ENCODE measurements at regions not wholly inside any gene's neighbourhood (a gene's known extent, or its start where the extent isn't known, plus 50 kb on each side); places are given as distances from the start of the nearest gene placed in this dataset.
A peak's percentile ranks its signal among the peaks of the same experiment; 100 is the strongest.

DNA sequence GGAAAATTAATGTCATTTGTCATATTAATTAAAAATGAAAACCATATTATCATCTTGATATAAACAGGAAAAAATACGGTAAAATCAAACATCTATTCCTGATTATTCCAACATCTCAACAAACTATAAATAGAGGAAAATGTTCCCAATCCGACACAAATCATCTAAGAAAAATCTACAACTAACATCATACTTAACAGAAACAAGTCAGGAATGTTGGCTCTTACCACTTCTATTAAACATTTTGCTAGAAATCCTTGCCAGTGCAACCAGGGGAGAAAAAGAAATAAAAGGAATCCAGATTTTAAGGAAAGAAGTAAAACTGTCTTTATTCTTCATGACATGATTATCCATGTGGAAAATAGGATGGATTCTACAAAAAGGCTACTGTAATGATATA lies 77.0 kb upstream of the IRF2BP2 start:
- Histone ChIP-seq H3K27me3 (ENCODE audit: control insufficient read depth, insufficient read depth, low read length) (no peaks in the 10 kb centered on the region), H3K4me3 (ENCODE audit: low read depth, low read length) (no peak overlapping the region), H3K36me3 (ENCODE audit: control insufficient read depth, insufficient read depth, low read length) (no peaks in the 10 kb centered on the region)
- DNase-seq (ENCODE audit: low read depth): no peak
- CTCF ChIA-PET: no interaction called here
- TF ChIP-seq, protein P1, sequence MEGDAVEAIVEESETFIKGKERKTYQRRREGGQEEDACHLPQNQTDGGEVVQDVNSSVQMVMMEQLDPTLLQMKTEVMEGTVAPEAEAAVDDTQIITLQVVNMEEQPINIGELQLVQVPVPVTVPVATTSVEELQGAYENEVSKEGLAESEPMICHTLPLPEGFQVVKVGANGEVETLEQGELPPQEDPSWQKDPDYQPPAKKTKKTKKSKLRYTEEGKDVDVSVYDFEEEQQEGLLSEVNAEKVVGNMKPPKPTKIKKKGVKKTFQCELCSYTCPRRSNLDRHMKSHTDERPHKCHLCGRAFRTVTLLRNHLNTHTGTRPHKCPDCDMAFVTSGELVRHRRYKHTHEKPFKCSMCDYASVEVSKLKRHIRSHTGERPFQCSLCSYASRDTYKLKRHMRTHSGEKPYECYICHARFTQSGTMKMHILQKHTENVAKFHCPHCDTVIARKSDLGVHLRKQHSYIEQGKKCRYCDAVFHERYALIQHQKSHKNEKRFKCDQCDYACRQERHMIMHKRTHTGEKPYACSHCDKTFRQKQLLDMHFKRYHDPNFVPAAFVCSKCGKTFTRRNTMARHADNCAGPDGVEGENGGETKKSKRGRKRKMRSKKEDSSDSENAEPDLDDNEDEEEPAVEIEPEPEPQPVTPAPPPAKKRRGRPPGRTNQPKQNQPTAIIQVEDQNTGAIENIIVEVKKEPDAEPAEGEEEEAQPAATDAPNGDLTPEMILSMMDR (IDR thresholded peaks at IDR 0.05; ENCODE audit: insufficient read depth, low read depth, low read length): no peak
- POLR2A ChIA-PET: no interaction called here

DNA sequence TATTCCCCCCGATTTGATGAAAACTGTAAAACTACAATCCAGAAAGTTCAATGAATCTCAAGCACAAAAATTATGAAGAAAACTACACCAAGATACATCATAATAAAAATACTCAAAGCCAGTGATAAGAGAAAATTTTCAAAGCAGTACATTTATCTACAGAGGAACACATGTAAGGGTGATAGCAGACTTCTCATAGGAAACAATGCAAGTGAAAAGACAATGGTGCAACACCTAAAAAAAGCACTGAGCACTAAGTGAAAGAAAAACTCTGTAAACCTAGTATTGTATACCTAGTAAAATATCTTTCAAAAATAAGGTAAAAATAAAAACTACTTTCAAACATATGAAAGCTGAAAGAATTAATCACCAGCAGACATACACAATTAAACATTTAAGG lies 76.1 kb upstream of the IRF2BP2 start:
- POLR2A ChIA-PET: no interaction called here
- Histone ChIP-seq H3K4me3 (ENCODE audit: low read depth, low read length) (no peak overlapping the region), H3K27me3 (ENCODE audit: control insufficient read depth, insufficient read depth, low read length) (no peaks in the 10 kb centered on the region), H3K36me3 (ENCODE audit: control insufficient read depth, insufficient read depth, low read length) (no peaks in the 10 kb centered on the region)
- TF ChIP-seq, protein P1 (IDR thresholded peaks at IDR 0.05; ENCODE audit: insufficient read depth, low read depth, low read length): no peak
- DNase-seq (ENCODE audit: low read depth): no peak
- CTCF ChIA-PET: no interaction called here

DNA sequence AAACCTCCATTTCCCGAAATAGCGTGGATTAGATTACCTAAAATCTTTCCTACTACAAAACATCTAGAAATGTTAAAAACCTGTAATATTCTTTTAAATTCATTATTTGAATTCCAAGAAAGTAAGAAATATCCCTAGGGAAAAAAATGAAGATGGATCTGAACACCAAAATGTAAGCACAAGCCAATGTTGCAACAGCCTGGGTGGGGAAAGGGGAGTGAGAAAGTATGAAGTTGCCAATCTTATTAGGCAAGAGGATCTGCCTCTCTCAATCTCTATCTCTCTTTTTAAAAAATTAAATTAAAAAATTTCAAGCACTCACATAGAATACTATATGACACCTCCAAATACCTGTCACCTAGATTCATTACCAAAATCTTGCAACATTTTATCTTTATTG lies 74.9 kb upstream of the IRF2BP2 start:
- TF ChIP-seq, protein P1 (IDR thresholded peaks at IDR 0.05; ENCODE audit: insufficient read depth, low read depth, low read length): no peak
- ChIA-PET CTCF (interaction anchor here (0.9 to 1.3 kb wide), 2 partner anchors 8 to 17 kb away, joined by 3 read pairs; no protein-coding TSS in a partner anchor), POLR2A (no interaction called here)
- DNase-seq (ENCODE audit: low read depth): no peak
- no peak overlapping the region for H3K4me3 ChIP-seq (ENCODE audit: low read depth, low read length)
- H3K27me3 ChIP-seq (ENCODE audit: control insufficient read depth, insufficient read depth, low read length): no peaks in the 10 kb centered on the region
- H3K36me3 ChIP-seq (ENCODE audit: control insufficient read depth, insufficient read depth, low read length): no peaks in the 10 kb centered on the region

DNA sequence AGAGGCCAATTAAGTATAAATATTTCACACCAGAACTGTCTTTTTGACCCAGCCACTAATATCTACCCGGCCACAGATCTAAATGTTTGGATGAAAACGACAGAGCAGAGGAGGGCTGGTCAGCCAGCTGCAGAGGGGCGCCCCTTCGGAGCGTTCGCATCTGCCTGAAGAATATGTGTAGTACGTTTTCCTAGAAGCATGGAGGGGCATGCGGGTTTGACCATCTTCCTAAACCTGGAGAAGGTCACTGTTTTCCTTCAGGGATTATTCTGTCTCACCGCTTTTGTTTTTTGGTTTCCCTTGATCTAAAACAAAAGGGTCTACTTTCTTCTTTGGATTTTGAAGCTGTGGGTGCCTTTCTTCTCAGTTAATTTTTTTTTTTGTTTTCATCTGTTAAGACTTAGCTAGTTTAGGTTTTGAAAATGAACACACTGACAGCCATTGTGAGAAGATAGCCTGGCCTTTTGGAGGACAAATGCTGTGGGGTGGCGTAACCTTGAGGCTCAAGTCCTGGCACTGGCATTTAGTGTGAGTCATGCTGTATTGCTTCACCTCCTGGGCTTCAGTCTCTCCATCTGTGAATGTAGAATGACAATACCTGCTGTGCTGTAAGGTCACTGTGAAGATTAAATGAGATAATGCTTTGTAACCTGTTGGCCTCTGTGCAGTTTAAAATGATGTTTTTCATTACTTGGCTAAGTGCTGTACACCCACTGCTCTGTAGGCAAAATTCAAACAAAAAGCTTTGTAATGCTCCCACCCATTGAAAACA lies 74.1 kb upstream of the IRF2BP2 start:
- TF ChIP-seq, protein P1 (IDR thresholded peaks at IDR 0.05; ENCODE audit: insufficient read depth, low read depth, low read length): no peak
- CTCF ChIA-PET: interaction anchor here (0.9 to 1.3 kb wide), 2 partner anchors 9 to 16 kb away, joined by 3 read pairs; no protein-coding TSS in a partner anchor
- H3K36me3 ChIP-seq (ENCODE audit: control insufficient read depth, insufficient read depth, low read length): no peaks in the 10 kb centered on the region
- no peaks in the 10 kb centered on the region for H3K27me3 ChIP-seq (ENCODE audit: control insufficient read depth, insufficient read depth, low read length)
- DNase-seq (ENCODE audit: low read depth): peak; percentile 12
- POLR2A ChIA-PET: no interaction called here
- H3K4me3 ChIP-seq (ENCODE audit: low read depth, low read length): no peak overlapping the region

DNA sequence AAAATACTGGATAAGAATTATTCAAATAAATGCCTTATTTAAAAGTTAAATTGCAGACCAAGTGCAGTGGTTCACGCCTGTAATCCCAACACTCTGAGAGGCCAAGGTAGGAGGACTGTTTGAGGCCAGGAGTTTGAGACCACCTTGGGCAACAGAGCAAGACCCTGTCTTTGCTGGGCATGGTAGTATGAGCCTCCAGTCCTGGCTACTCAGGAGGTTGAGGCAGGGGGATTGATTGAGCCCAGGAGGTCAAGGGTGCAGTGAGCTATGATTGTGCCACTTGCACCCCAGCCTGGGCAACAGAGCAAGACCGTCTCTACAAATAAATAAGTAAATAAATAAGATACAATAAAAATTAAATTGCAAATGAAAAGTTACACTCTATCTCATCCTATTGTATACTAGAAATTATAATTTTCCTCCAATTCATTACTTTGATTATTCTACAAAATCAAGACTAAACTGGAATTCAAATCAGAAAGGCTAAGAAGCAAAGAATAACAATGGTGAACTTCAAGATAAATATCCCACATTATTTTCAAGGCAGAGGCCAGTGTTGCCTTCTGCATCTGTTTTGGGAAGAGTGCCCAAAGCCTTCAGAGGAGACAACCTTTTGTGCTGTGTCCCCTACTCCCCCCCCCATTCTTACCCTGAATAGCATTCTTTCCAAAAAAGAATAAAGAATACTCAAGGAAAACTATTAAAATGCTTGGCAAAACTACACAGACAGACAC lies 73.3 kb upstream of the IRF2BP2 start:
- Histone ChIP-seq H3K36me3 (ENCODE audit: control insufficient read depth, insufficient read depth, low read length) (no peaks in the 10 kb centered on the region), H3K27me3 (ENCODE audit: control insufficient read depth, insufficient read depth, low read length) (no peaks in the 10 kb centered on the region), H3K4me3 (ENCODE audit: low read depth, low read length) (no peak overlapping the region)
- DNase-seq (ENCODE audit: low read depth): no peak
- ChIA-PET POLR2A (no interaction called here), CTCF (interaction anchor here (1.3 kb wide), 1 partner anchor 10 kb away, joined by 3 read pairs; no protein-coding TSS in a partner anchor)
- TF ChIP-seq, protein P1 (IDR thresholded peaks at IDR 0.05; ENCODE audit: insufficient read depth, low read depth, low read length): no peak

Measured in BJ (cell line).